ENCODE measurements at regions not wholly inside any gene's neighbourhood (a gene's known extent, or its start where the extent isn't known, plus 50 kb on each side); places are given as distances from the start of the nearest gene placed in this dataset.

DNA sequence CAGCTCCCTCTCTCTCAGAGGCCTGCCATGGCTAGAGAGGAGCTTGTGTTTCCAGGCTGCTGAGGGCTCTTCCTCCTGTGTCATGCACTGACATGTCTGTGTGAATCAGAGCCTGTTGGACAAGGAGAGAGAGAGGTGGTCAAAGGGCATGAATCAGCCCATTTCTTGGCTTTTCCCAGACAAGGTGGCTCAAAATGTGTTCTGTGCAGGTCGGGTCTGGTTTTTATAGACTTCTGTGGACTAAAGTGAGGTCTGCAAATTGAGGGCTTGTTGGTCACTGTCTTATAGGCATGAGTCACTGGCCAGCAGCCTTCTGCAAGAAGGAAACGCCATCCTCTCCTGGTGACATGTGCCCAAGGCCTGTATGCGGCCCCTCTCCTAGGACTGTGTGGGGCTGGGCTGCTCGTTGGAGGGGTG is 97.9 kb downstream of the FOXL1 start:
- no peaks in the 10 kb centered on the region for H3K9me2 ChIP-seq (ENCODE audit: insufficient read depth, low read length)
- no peak overlapping the region for H2AFZ ChIP-seq (ENCODE audit: low read length)
- BruUV-seq (replicated peaks) = no TSS peak
- no peak overlapping the region for H3K4me2 ChIP-seq (ENCODE audit: low read length)
- H3K9me3 ChIP-seq (ENCODE audit: low read length) = no peaks in the 10 kb centered on the region
- H3K27ac ChIP-seq (ENCODE audit: low read depth, low read length, poor library complexity, severe bottlenecking) = no peak overlapping the region
- H4K20me1 ChIP-seq (ENCODE audit: insufficient read depth, low read length) = no peaks in the 10 kb centered on the region
- ChIA-PET CTCF (ENCODE audit: unreplicated experiment) (no interaction called here), POLR2A (no interaction called here)
- H3K4me1 ChIP-seq (ENCODE audit: insufficient read depth, low read length, poor library complexity, severe bottlenecking) = no peaks in the 10 kb centered on the region
- H3K36me3 ChIP-seq (ENCODE audit: insufficient read depth, low read length) = no peaks in the 10 kb centered on the region
- no peak overlapping the region for H3K4me3 ChIP-seq (ENCODE audit: low read depth, low read length, poor library complexity, severe bottlenecking)
- DNase-seq (ENCODE audit: low spot score) = no peak
- TF ChIP-seq, protein P1, sequence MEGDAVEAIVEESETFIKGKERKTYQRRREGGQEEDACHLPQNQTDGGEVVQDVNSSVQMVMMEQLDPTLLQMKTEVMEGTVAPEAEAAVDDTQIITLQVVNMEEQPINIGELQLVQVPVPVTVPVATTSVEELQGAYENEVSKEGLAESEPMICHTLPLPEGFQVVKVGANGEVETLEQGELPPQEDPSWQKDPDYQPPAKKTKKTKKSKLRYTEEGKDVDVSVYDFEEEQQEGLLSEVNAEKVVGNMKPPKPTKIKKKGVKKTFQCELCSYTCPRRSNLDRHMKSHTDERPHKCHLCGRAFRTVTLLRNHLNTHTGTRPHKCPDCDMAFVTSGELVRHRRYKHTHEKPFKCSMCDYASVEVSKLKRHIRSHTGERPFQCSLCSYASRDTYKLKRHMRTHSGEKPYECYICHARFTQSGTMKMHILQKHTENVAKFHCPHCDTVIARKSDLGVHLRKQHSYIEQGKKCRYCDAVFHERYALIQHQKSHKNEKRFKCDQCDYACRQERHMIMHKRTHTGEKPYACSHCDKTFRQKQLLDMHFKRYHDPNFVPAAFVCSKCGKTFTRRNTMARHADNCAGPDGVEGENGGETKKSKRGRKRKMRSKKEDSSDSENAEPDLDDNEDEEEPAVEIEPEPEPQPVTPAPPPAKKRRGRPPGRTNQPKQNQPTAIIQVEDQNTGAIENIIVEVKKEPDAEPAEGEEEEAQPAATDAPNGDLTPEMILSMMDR (conservative IDR thresholded peaks at IDR 0.05; ENCODE audit: low read length) = no peak
- TF ChIP-seq EZH2phosphoT487 (IDR thresholded peaks at IDR 0.05; ENCODE audit: borderline replicate concordance, low read depth, low read length) = no peak
- no peaks in the 10 kb centered on the region for H3K79me2 ChIP-seq (ENCODE audit: insufficient read depth, low read depth, low read length)
- intact Hi-C loops (cut with micrococcal nuclease; ENCODE audit: unreplicated experiment) = no loop called here

DNA sequence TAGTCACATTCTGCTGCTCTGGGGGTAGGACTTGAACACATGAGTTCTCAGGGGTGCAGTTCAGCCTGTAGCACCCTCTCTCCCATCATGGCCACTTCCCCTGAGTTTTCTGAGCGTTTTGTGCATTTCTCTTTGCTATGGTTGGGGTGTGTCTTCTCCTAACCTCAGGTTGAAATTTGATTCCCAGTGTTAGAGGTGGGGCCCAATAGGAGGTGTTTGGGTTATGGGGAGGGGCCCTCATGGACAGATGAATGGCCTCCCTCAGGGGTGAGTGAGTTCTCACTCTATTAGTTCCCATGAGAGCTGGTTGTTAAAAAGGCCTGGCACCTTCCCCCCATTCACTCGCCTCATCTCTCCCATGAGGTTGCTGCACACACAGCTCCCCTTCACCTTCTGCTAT is 101.1 kb downstream of the FOXL1 start:
- H3K4me2 ChIP-seq (ENCODE audit: low read length) = no peak overlapping the region
- no peaks in the 10 kb centered on the region for H3K9me3 ChIP-seq (ENCODE audit: low read length)
- no peaks in the 10 kb centered on the region for H3K4me1 ChIP-seq (ENCODE audit: insufficient read depth, low read length, poor library complexity, severe bottlenecking)
- H3K9me2 ChIP-seq (ENCODE audit: insufficient read depth, low read length) = no peaks in the 10 kb centered on the region
- ChIA-PET POLR2A (no interaction called here), CTCF (ENCODE audit: unreplicated experiment) (no interaction called here)
- H3K36me3 ChIP-seq (ENCODE audit: insufficient read depth, low read length) = no peaks in the 10 kb centered on the region
- H3K27ac ChIP-seq (ENCODE audit: low read depth, low read length, poor library complexity, severe bottlenecking) = no peak overlapping the region
- BruUV-seq (replicated peaks) = no TSS peak
- no peak for TF ChIP-seq EZH2phosphoT487 (IDR thresholded peaks at IDR 0.05; ENCODE audit: borderline replicate concordance, low read depth, low read length)
- TF ChIP-seq, protein P1 (conservative IDR thresholded peaks at IDR 0.05; ENCODE audit: low read length) = no peak
- H3K79me2 ChIP-seq (ENCODE audit: insufficient read depth, low read depth, low read length) = no peaks in the 10 kb centered on the region
- intact Hi-C loops (cut with micrococcal nuclease; ENCODE audit: unreplicated experiment) = no loop called here
- H3K4me3 ChIP-seq (ENCODE audit: low read depth, low read length, poor library complexity, severe bottlenecking) = no peak overlapping the region
- no peak for DNase-seq (ENCODE audit: low spot score)
- no peaks in the 10 kb centered on the region for H4K20me1 ChIP-seq (ENCODE audit: insufficient read depth, low read length)
- H2AFZ ChIP-seq (ENCODE audit: low read length) = no peak overlapping the region

DNA sequence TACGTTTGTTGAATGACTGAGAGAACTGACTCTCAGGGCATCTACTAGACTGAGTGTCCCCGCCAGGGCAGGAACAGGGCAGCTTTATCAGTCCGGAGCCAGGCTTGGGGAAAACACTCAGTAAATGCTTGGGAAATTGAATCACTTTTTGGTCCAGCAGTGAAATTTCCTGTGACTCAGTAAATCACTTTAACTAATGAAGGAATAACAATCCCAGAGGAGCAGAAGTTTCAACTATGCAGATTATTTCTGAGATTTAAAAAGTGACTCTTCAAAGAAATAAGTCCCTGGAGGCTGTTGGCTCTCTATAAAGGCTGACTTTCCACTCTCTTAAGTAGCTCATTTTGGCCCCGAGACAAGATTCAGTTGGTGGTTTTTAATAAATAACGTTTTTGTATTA is 101.8 kb downstream of the FOXL1 start:
- no peak overlapping the region for H3K4me2 ChIP-seq (ENCODE audit: low read length)
- H3K4me3 ChIP-seq (ENCODE audit: low read depth, low read length, poor library complexity, severe bottlenecking) = no peak overlapping the region
- H3K9me2 ChIP-seq (ENCODE audit: insufficient read depth, low read length) = no peaks in the 10 kb centered on the region
- no peaks in the 10 kb centered on the region for H3K9me3 ChIP-seq (ENCODE audit: low read length)
- H3K79me2 ChIP-seq (ENCODE audit: insufficient read depth, low read depth, low read length) = no peaks in the 10 kb centered on the region
- intact Hi-C loops (cut with micrococcal nuclease; ENCODE audit: unreplicated experiment) = no loop called here
- CTCF ChIA-PET (ENCODE audit: unreplicated experiment) = no interaction called here
- POLR2A ChIA-PET = no interaction called here
- H3K36me3 ChIP-seq (ENCODE audit: insufficient read depth, low read length) = no peaks in the 10 kb centered on the region
- H2AFZ ChIP-seq (ENCODE audit: low read length) = no peak overlapping the region
- no peaks in the 10 kb centered on the region for H3K4me1 ChIP-seq (ENCODE audit: insufficient read depth, low read length, poor library complexity, severe bottlenecking)
- no peaks in the 10 kb centered on the region for H4K20me1 ChIP-seq (ENCODE audit: insufficient read depth, low read length)
- no peak for DNase-seq (ENCODE audit: low spot score)
- no peak for TF ChIP-seq EZH2phosphoT487 (IDR thresholded peaks at IDR 0.05; ENCODE audit: borderline replicate concordance, low read depth, low read length)
- TF ChIP-seq, protein P1 (conservative IDR thresholded peaks at IDR 0.05; ENCODE audit: low read length) = no peak
- no peak overlapping the region for H3K27ac ChIP-seq (ENCODE audit: low read depth, low read length, poor library complexity, severe bottlenecking)
- no TSS peak for BruUV-seq (replicated peaks)

Data from OCI-LY7 (cell line).